ENCODE measurements at regions not wholly inside any gene's neighbourhood (a gene's known extent, or its start where the extent isn't known, plus 50 kb on each side); places are given as distances from the start of the nearest gene placed in this dataset.
"Not testable (repeated sequence)": the region's sequence is repeated elsewhere in the genome, so short reads cannot be mapped to it uniquely, and the experiment has no call there.

DNA sequence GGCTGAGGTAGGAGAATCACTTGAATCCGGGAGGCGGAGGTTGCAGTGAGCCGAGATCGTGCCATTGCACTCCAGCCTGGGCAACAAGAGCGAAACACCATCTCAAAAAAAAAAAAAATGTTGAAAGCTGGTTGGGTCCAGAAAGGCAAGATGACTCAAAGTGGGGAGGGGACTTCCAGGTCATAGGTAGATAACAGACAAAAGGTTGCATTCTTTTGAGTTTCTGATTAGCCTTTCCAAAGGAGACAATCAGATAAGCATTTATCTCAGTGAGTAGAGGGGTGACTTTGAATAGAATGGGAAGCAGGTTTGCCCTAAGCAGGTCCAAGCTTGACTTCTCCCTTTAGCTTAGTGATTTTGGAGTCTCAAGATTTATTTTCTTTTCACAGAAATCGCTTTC is 527.9 kb downstream of the XYLT1 start:
- DNase-seq = not testable (repeated sequence)

DNA sequence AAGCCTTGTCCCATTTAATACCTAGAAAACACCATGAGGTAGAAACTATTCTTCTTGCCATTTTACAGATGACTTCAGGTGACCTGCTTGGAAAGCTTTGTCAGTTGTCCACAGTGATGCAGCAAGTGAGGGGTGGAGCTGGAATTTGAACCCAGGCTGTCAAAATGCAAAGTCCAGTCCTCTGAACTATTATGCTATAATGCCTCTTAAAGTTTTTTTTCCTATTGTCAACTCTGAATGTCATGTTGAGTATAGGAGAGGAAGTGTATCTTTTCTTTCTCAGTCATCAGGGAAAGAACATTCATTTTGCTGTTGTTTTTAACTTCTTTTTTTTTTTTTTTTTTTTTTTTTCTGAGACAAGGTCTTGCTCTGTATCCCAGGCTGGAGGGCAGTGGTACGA is 525.6 kb downstream of the XYLT1 start:
- no peak for DNase-seq

DNA sequence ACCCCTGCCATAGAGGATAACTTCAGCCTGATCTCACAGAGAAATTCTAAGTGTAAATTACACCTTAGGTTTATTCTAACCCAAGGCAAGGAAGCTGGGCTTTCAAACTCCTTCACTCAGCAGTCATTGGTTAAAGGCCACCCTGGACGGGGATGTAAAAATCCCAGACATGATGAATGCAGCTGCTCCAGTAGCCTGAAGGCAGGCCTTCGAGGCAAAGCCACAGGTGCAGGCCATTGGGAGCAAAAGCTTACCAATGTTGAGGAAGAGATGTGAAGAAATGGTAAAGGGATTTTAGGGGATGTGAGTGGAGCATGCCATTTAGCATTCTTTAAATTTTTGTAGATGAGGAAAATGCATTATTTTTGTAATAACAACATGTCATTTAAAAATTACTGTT is 514.4 kb downstream of the XYLT1 start:
- no peak for DNase-seq

DNA sequence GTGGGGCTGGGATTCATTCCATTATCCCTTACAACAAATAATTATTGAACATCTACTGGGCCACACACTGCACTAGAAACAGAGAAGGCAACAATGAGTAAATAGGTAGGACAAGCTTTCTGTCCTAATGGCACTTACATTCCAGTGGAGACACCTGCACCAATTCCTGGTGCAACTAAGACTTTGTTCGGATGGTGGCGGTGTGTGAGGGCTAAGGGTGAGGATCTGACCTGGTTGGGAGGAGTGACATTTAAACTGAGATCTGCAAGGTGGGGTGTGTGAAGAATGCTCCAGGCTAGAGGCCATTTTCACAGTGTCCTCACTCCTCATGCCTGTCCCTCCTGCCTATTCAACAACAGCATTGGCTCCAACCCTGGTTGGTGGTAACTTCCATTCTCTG is 510.0 kb downstream of the XYLT1 start:
- DNase-seq = no peak

DNA sequence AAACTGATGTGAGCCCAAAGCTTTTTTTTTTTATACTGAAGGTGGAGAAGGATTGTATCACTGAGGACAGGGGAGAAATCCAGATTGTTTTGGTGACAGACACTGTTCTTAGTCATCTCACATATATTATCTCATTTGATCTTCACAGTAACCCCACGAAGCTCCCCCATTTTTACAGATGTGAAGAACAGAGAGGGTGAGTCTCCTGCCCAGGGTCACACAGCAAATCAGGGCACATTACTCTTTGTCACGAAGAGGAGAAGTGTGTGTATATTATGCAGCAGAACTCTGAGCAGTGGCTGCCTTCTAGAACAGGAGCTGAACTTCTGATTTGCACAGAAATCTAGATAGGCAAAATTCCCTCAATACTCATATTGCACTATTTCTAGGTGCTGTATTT is 504.3 kb downstream of the XYLT1 start:
- DNase-seq = no peak

DNA sequence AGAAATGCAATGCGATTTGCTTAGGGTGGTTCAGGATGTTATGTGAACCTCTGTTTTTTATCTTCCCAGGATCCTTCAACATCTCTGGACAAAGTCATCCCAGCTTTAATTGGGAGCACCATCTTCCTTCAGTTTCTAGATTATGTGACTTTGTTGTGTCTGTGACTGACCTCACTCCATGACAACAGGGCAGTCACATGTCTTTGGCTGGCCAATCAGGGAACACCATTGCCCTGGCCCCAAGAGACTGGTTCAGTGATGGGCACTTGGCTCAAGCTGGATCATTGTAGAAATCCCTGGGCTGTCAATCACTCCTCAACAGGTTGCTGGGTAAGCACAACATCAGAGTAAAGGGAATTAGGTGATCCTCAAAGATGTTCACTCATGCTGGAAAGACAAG is 499.7 kb downstream of the XYLT1 start:
- DNase-seq = no peak

DNA sequence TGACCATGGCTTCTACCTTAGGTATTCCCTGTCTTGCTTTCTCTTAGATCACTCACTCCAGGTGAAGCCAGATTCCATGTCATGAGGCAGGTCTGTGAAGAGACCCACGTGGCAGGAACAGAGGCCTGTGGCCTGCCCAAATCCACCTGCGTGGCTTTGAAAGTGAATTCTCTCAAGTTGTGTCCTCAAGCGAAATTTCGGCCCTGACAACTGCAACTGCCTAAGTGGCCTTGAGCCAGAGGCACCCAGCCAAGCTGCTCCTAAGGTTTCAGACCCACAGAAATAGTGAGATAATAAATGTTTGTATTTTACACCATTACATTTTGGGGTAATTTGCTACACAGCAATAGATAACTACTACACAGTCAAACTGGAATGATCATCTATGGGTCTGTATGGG is 497.9 kb downstream of the XYLT1 start:
- DNase-seq = no peak

DNA sequence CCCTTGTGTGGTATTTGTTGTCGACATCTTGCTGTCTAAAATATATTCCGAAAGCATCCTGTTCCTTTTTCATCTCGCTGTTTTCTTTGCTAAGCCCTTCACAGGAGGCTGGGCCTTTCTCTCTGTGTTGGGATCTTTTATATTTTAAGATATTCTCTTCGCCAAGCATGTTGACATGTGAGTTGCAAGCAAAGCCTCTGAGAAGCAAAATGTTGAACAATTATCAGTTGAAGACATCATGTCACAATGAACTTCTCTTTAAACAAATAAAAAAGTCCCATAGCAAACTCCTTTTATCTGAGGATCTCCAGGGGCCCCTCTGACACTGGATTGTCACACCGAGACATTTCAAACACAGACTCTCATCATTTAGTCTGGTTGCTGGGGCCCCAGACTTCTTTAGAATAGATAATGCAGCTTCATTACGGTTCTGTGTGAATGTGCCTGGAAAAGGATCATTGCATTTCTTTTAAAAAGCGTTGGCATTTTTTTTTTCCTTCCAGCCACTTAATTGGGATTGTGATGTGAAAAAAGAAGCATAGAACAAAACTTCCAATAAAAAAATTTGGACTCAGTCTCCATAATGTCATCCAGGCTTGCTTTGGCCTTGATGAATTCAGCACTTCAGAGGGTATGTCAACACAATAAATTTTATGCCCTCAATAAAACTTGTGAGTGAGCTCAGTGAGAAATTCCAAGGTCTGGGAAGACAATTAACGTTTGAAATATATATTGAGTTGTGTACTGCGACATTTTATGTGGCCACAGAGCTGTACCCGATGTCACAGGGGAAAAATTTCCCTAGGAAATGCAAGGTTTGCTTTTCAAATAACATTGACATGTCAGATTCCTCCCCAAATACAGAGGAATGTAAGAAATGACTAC is 496.8 kb downstream of the XYLT1 start:
- no peak for DNase-seq

DNA sequence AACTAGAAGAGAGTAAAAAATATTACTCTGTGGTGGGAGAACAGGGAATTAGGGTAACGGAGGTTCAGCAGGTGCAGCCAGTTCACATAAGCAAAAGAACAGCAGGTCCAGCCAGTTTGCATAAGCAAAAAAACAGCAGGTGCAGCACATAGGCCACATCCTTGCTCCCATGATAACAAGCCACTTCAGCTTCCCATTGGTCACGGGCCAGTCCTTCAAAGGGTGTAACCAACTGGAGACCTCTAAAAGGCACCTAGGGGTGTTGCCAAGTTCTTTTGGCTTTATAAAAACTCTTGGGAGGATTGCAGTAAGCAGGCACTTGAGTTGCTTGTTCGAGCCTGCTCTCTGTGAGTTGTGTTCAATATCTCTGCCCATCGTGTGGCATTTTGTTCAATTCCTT is 488.1 kb downstream of the XYLT1 start:
- DNase-seq = no peak

DNA sequence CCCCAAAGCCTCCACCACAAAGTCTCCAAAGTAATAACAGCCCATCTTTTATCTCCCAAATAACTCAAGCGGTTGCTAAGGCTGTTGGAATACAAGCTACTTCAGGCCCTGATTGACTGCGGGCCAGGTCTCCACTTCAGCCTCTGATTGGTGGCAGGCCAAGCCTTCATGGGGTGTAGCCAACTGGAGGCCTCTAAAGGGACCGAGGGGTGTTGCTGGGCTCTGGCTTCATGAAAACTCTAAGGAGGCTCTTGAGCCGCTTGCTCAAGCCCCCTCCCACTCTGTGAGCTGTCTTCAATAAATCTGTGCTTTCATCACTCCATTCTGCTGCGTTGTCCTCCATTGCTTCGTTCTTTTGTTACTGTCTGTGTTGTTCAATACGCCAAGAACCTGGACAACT is 487.2 kb downstream of the XYLT1 start:
- DNase-seq = no peak

DNA sequence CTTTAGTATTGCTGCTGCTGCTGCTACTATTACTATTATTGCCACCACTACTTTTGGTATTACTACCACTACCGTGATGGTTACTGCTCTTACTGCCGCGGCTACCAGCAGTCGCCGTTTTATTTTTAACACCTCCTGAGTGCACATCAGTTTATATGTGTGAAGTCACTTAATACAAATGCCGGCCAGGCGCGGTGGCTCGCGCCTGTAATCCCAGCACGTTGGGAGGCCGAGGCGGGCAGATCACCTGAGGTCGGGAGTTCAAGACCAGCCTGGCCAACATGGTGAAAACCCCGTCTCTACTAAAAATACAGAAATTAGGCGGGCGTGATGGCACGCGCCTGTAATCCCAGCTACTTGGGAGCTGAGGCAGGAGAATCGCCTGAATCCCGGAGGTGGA is 486.7 kb downstream of the XYLT1 start:
- not testable (repeated sequence) for DNase-seq

DNA sequence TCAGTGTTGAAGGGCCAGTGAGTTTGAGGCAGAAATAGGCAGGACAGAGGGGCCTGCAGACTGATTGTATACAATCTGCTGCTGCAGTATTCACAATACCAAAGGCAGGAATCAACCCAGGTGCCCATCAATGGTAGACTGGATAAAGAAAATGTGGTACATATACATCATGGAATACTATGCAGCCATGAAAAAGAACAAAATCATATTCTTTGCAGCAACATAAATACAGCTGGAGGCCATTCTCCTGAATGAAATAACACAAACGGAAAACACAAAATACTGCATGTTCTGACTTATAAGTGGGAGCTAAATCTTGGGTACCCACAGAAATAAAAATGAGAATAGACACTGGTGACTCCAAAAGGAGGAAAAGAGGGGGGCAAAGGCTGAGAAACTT is 485.1 kb downstream of the XYLT1 start:
- no peak for DNase-seq

DNA sequence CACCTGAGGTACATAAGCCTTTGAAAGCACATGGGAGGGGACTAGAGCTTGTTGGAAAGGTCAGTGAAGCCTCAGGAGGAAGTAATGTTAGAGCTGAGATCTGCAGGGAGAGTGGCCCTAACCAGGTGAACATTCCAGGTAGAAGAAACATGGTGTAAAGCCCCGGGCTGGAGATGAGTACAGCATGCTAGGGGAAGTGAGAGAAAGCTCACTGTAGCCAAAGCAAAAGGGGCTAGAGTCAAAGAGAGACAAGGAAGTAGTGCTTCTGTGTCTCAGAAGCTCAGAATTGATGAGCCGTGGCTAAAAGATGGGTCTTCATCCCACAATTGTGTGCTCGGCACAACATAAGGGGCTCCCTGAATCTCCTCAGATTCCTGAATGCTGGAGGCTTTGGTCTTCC is 481.8 kb downstream of the XYLT1 start:
- DNase-seq = no peak

DNA sequence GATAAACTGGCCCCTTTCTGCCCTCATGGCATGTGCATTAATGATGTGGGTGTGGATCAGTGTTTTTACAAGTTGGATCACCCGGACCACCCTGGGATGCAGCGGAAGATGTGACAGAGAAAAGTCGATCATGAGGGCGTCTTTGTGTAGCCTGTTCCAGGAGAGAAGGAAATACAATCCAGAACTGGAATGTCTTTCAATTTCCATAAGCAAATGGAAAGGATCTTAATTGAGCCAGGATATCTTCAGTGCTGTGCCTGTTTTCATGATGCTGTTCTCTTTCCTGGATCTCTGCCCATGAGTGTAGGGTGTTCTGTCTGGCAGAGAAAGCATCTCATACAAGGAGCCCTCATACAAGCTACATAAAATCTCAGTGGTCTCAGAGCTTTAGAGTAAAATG is 481.4 kb downstream of the XYLT1 start:
- no peak for DNase-seq

DNA sequence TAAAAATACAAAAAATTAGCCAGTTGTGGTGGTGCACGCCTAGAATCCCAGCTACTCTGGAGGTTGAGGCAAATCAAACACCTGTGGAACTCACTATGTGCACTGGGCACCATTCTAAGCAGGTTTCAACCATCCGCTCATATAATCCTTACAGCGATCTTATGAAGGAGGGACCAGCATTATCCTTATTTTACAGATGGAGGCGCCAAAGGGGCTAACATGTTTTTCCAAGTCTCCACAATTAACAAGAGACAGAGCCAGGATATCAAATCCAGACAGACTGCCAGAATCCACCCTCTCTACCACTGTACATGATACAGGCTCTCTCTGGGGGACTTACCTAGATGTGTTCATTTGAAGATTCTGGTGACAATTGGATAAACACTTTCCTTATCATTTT is 479.0 kb downstream of the XYLT1 start:
- no peak for DNase-seq

DNA sequence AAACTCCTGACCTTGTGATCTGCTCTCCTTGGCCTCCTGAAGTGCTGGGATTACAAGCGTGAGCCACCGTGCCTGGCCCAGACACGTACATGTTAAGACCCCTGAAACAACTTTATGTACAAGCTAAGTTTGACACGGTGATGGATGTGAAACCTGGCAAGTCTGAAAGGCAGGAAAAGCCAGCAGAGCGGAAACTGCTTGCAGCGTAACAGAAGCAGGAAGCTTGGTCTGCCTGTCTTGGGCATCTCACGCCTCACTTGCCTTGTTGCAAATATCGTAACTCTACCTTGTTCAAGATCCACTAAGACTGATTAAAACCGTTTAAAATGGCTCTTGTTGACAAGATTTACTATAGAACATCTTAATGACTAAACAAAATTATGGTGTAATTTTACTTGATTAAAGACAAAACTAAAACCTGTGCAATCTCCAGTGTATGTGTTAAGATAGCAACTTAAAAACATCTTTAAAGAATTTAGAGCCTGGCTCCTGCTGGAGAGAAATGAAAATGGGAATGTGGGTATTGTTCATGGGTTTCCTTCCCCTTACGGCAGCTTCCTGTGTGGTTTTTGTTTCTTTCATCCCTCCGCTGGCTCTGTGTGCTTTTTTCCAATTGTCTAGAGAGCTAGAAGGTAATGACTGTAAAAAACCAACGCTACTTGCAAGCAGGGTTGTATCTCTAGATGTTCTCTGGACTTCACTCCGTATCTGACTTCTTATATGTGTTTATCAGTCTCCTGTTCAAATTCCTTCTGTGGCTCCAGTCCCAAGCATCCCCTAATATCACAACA is 477.6 kb downstream of the XYLT1 start:
- DNase-seq = no peak

DNA sequence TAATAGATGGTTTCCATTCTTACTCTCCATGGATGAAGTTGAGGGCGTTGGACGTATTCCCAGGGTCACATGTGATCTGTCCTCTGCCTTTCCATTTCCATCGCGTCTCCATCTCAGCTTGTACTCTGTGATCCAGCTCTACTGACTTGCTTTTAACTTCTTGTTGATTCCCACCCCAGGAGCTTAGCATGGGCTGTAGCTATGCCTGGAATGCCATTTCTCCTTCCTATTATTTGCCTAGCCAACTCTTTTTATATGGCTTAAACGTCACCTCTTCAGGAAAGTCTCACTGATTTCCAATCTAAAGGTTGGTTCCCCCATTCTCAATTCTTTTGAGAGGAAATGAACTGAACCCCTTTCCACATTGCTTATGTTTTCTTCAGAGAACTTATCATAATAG is 475.9 kb downstream of the XYLT1 start:
- DNase-seq = no peak

DNA sequence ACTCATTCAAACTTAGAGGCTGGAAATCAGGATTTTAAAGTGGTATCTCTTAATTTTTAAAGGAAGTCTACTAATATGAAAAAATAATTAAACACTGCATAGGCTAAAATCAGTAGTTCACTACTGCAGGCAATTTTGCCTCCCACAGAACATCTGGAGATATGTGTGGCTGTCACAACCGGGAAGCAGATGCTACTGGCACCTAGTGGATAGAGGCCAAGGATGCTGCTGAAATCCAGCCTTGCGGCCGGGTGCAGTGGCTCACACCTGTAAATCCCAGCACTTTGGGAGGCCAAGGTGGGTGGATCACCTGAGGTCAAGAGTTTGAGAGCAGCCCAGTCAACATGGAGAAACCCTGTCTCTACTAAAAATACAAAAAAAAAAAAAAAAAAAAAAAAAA is 473.9 kb downstream of the XYLT1 start:
- DNase-seq = no peak

DNA sequence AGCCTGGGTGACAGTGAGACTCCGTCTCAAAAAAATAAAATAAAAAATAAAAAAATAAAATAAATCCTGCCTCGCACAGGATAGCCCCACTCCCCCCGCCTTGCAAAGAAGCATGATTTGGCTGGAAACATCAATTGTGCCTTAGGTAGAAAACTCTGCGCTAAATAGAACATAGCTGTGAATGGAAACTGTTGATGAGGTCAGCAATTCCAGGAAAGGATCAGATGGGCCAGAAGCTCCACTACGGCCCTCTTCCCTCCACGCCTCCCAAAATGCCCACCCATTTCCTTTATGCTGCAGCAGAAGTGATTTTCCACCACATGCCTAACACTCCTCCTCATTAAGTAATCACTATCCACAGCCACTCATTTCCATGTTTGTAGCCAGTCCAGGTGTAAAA is 473.4 kb downstream of the XYLT1 start:
- no peak for DNase-seq

DNA sequence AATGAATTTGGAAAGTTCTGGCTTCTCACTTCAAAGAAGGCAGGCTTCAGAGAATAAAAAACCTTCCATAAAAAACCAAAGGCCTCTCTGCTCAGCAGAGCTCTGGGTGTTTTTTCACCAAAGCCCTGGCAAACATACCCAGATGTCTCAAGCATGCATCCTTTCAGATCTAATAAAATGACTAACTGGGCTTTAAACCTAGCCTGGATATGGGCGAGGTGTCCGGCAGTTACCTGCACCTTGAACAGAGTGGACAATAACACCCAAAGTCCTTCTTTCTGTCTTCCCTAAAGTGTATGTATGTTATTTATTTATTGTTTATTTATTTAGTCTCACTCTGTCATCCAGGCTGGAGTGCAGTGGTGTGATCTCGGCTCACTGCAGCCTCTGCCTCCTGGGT is 469.3 kb downstream of the XYLT1 start:
- DNase-seq = no peak

DNA sequence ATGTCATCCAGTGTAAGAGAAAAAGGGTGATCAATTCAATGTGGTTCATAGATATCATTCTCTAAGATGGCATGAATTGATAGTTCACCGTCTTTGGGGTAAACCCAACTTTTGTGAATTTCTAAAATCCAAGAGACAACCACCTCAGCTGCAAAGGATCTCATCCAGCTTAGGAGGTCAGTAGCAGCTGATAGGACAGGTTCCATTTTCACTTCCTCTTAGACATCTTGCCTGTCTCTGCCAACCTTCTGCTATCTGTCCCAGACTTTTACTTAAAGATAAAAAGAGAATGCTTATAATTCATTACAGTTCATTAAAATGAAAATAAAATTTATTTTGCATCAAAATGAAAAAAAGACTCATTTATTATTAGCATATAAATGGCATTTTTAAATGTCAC is 468.2 kb downstream of the XYLT1 start:
- no peak for DNase-seq

DNA sequence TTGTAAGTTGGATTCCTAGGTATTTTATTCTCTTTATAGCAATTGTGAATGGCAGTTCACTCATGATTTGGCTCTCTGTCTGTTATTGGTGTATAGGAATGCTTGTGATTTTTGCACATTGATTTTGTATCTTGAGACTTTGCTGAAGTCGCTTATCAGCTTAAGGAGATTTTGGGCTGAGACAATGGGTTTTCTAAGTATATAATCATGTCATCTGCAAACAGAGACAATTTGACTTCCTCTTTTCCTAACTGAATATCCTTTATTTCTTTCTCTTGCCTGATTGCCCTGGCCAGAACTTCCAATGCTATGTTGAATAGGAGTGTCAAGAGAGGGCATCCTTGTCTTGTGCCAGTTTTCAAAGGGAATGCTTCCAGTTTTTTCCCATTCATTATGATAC is 464.8 kb downstream of the XYLT1 start:
- DNase-seq = not testable (repeated sequence)

DNA sequence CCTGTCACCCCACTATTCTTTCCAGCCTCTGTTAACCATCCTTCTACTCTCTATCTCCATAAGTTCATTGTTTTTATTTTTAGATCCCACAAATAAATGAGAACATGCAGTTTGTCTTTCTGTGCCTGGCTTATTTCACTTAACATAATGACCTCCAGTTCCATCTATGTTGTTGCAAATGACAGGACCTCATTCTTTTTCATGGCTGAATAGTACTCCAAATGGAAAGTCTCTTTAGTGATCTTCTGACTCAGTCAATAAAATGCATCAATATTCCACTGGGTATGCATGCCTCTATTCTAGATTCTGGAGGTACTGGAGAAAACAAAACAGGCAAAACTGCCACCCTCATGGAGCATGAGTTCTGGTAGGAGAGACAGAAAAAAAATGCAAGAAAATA is 459.0 kb downstream of the XYLT1 start:
- DNase-seq = no peak

DNA sequence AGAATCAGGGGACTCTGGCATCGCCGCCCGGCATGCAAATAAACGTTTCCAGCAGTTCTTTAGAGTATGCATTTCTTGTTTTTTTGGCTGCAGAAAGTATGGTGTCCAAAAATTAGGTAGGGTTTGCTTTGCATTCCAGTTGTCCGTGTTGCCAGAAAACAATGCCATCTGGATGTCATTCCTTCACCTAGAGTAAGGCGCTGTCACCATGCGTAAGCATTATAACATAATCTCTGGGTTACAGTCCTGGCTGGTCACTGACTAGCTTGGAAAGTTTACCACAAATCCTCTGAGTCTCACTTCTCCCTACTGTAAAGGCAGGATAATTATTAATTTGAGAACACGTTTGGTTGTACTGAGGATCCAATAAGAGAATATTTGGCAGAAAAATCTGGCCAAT is 457.7 kb downstream of the XYLT1 start:
- DNase-seq = no peak

Data from fibroblast of skin of scalp (primary cell).